ENCODE measurements at regions not wholly inside any gene's neighbourhood (a gene's known extent, or its start where the extent isn't known, plus 50 kb on each side); places are given as distances from the start of the nearest gene placed in this dataset.

DNA sequence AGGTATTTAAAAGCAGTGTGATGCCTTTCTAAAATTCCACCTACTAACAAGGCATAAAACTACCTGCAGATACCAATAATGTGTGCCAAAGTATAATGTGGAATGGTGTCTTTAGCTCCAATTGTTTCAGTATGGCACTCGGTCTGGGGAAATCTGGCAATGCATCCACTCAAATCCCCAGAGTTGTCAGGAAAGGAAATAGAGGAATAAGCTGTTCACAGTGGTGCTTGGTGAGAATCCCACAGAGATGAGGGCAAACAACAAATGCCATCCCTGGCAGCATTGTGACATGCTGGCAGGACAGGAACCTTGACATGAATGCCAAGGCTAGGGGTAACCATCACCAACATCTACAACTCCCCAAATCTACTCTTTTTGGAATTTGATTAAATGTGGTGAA is 240.7 kb downstream of the BARHL2 start:
- TF ChIP-seq, protein P1, sequence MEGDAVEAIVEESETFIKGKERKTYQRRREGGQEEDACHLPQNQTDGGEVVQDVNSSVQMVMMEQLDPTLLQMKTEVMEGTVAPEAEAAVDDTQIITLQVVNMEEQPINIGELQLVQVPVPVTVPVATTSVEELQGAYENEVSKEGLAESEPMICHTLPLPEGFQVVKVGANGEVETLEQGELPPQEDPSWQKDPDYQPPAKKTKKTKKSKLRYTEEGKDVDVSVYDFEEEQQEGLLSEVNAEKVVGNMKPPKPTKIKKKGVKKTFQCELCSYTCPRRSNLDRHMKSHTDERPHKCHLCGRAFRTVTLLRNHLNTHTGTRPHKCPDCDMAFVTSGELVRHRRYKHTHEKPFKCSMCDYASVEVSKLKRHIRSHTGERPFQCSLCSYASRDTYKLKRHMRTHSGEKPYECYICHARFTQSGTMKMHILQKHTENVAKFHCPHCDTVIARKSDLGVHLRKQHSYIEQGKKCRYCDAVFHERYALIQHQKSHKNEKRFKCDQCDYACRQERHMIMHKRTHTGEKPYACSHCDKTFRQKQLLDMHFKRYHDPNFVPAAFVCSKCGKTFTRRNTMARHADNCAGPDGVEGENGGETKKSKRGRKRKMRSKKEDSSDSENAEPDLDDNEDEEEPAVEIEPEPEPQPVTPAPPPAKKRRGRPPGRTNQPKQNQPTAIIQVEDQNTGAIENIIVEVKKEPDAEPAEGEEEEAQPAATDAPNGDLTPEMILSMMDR (IDR thresholded peaks at IDR 0.05; ENCODE audit: insufficient read depth, low read length): no peak
- TF ChIP-seq GABPA (IDR thresholded peaks at IDR 0.05; ENCODE audit: low read depth): no peak

All from HL-60 (cell line).